Panc1 (cell line): ENCODE measurements at regions not wholly inside any gene's neighbourhood (a gene's known extent, or its start where the extent isn't known, plus 50 kb on each side); places are given as distances from the start of the nearest gene placed in this dataset.

ENCODE experiments used
- ATAC-seq: fragments of 200-7000 bp; cut with Tn5 transposase; 2 replicates; pipeline ENCODE4 v1.9.1; 2020; ENCODE audit warnings: mild to moderate bottlenecking, moderate library complexity
- BruUV-seq: library from RNA; stranded (reverse); fragments of 400-500 nt; replicated peaks from 2 replicates; lab custom pipeline; 2021; lab: Mats Ljungman, UMichigan
- CTCF ChIA-PET: fragments of 300-600 bp; sonication (Branson Sonifier 250); formaldehyde crosslinking; loops from one replicate; lab custom pipeline; 2022; ENCODE audit warnings: antibody characterized with exemption; lab: Charles Lee
- POLR2A ChIA-PET: fragments of 300-600 bp; sonication (Branson Sonifier 250); formaldehyde crosslinking; loops from one replicate; lab custom pipeline; 2022; ENCODE audit warnings: antibody characterized with exemption; lab: Charles Lee
- DNase-seq: peaks from one replicate; pipeline ENCODE4 v3.0.0-alpha.2; 2010; ENCODE audit warnings: low read depth, low spot score
- H3K27ac ChIP-seq: 2 replicates; pipeline ENCODE4 v1.5.1; 2011; ENCODE audit warnings: mild to moderate bottlenecking, low read length, inconsistent platforms
- H3K27me3 ChIP-seq: fragments of 200-500 bp; sonication (Bioruptor generic); 2 replicates; pipeline ENCODE4 v1.6.0; 2014; ENCODE audit warnings: low read length, inconsistent platforms; ENCODE audit not compliant: control insufficient read depth, insufficient read depth
- H3K36me3 ChIP-seq: fragments of 200-500 bp; sonication (Bioruptor generic); 2 replicates; pipeline ENCODE4 v1.5.1; 2014; ENCODE audit warnings: inconsistent platforms, mild to moderate bottlenecking, low read length, moderate library complexity; ENCODE audit not compliant: control insufficient read depth, insufficient read depth
- H3K4me1 ChIP-seq: 2 replicates; pipeline ENCODE4 v1.5.1; 2011; ENCODE audit warnings: inconsistent platforms, mild to moderate bottlenecking, low read length, moderate library complexity; ENCODE audit not compliant: control insufficient read depth, insufficient read depth
- H3K4me3 ChIP-seq, 2 experiments: 2 replicates each; pipeline ENCODE4 v1.5.1; 2011 to 2012; ENCODE audit warnings: low read depth in 2 of 2, low read length in 2 of 2, mild to moderate bottlenecking in 2 of 2, inconsistent platforms in 1 of 2, moderate library complexity in 1 of 2
- H3K9me3 ChIP-seq: fragments of 200-500 bp; sonication (Bioruptor generic); 2 replicates; pipeline ENCODE4 v1.5.1; 2014; ENCODE audit warnings: low read depth, mild to moderate bottlenecking, inconsistent platforms, low read length, moderate library complexity; ENCODE audit not compliant: control insufficient read depth, insufficient read depth
- CTCF ChIP-seq: fragments of 450-650 bp; IDR thresholded peaks from 2 replicates; pipeline ENCODE4 v1.5.1; 2017; ENCODE audit warnings: mild to moderate bottlenecking
- POLR2AphosphoS5 ChIP-seq: IDR thresholded peaks from 2 replicates; pipeline ENCODE4 v1.6.1; 2012; ENCODE audit warnings: mild to moderate bottlenecking, low read depth, low read length, moderate library complexity
- REST ChIP-seq, 2 experiments: IDR thresholded peaks; 2 replicates each; pipeline ENCODE4 v1.6.1; 2011 to 2012; ENCODE audit warnings: low read depth in 2 of 2, control low read depth in 1 of 2, low read length in 1 of 2, mild to moderate bottlenecking in 1 of 2, moderate library complexity in 1 of 2; ENCODE audit not compliant: insufficient read depth in 1 of 2
- SIN3A ChIP-seq: IDR thresholded peaks from 2 replicates; pipeline ENCODE4 v1.6.1; 2012; ENCODE audit warnings: low read depth, mild to moderate bottlenecking, low read length, moderate library complexity, borderline replicate concordance; ENCODE audit not compliant: insufficient read depth
- TCF7L2 ChIP-seq: IDR thresholded peaks from 2 replicates; pipeline ENCODE4 v1.6.1; 2011; ENCODE audit warnings: mild to moderate bottlenecking, low read depth, low read length, inconsistent platforms
- in situ Hi-C: cut with HindIII; loops from 2 replicates; pipeline ENCODE4 v1.10.0; 2016; ENCODE audit warnings: low sequenced_read_pairs, low pct_unique_long_range_greater_than_20kb
- intact Hi-C: fragments of 100-400 bp; cut with micrococcal nuclease; formaldehyde crosslinking; loops from one replicate; pipeline ENCODE4 v1.10.0; 2022; ENCODE audit not compliant: unreplicated experiment

GRCh38 chr5:3786891-3787430 is 191.3 kb downstream of the IRX1 start:
- ChIA-PET POLR2A (no interaction called here), CTCF (no interaction called here)
- no peak for ATAC-seq
- Histone ChIP-seq H3K27ac (no peak overlapping the region), H3K4me3 (no peak overlapping the region), H3K36me3 (no peaks in the 10 kb centered on the region), H3K4me1 (no peaks in the 10 kb centered on the region), H3K27me3 (no peaks in the 10 kb centered on the region), H3K9me3 (no peaks in the 10 kb centered on the region)
- BruUV-seq: no TSS peak
- no peak for TF ChIP-seq TCF7L2
- no peak for TF ChIP-seq CTCF
- TF ChIP-seq SIN3A: no peak
- TF ChIP-seq POLR2AphosphoS5: no peak
- TF ChIP-seq REST (IDR thresholded peaks at IDR 0.05; ENCODE audit: insufficient read depth in 1 of 2, low read depth in 2 of 2, low read length in 1 of 2): no peak
- no peak for DNase-seq
- intact Hi-C loops (no loop called here), in situ Hi-C loops (no loop called here)

- H3K4me1 ChIP-seq: no peaks in the 10 kb centered on the region
- DNase-seq (no peak), ATAC-seq (no peak)
- CTCF ChIA-PET: no interaction called here
- no peak for TF ChIP-seq REST (IDR thresholded peaks at IDR 0.05; ENCODE audit: insufficient read depth in 1 of 2, low read depth in 2 of 2, low read length in 1 of 2)
- TF ChIP-seq POLR2AphosphoS5: no peak
- TF ChIP-seq TCF7L2: no peak
- no peak for TF ChIP-seq CTCF
- TF ChIP-seq SIN3A: no peak
- H3K27me3 ChIP-seq: no peaks in the 10 kb centered on the region
- H3K4me3 ChIP-seq: no peak overlapping the region
- BruUV-seq: no TSS peak
- no peaks in the 10 kb centered on the region for H3K9me3 ChIP-seq
- no peak overlapping the region for H3K27ac ChIP-seq
- H3K36me3 ChIP-seq: no peaks in the 10 kb centered on the region
- in situ Hi-C loops: no loop called here
- intact Hi-C loops: no loop called here
- POLR2A ChIA-PET: no interaction called here
These were observed 192.0 kb downstream of the IRX1 start for GRCh38 chr5:3787604-3788003.
